Spleen (tissue), 7 donors: ENCODE measurements at regions not wholly inside any gene's neighbourhood (a gene's known extent, or its start where the extent isn't known, plus 50 kb on each side); places are given as distances from the start of the nearest gene placed in this dataset.

ENCODE experiments used
- CTCF ChIP-seq, 11 experiments: fragments of 200-600 bp in 7 of 11; fragments of 450-650 bp in 4 of 11; sonication (generic) in 4 of 11; IDR thresholded peaks in 8 of 11; conservative IDR thresholded peaks in 3 of 11; 1 replicate in 7 of 11; 2 replicates in 4 of 11; pipeline versions ENCODE4 v1.4.0 to v1.8.0; 2016 to 2021; ENCODE audit warnings: antibody characterized with exemption in 11 of 11, inconsistent platforms in 4 of 11, mild to moderate bottlenecking in 1 of 11
- POLR2A ChIP-seq, 3 donors: fragments of 450-650 bp; IDR thresholded peaks; one replicate each; pipeline ENCODE4 v1.5.1; 2017; ENCODE audit warnings: antibody characterized with exemption in 3 of 3, mild to moderate bottlenecking in 1 of 3
- POLR2AphosphoS5 ChIP-seq, 3 donors: sonication (generic); formaldehyde crosslinking; IDR thresholded peaks; one replicate each; pipeline ENCODE4 v1.5.1; 2017; ENCODE audit warnings: antibody characterized with exemption in 3 of 3
- donor health status: DM: no; HTN: no; CAD: no; lungs with moderate emphysema.
- donor health status: DM: no; HTN: no; CAD: no.
- donor health status: DM: no; HTN: no; CAD: no.

DNA sequence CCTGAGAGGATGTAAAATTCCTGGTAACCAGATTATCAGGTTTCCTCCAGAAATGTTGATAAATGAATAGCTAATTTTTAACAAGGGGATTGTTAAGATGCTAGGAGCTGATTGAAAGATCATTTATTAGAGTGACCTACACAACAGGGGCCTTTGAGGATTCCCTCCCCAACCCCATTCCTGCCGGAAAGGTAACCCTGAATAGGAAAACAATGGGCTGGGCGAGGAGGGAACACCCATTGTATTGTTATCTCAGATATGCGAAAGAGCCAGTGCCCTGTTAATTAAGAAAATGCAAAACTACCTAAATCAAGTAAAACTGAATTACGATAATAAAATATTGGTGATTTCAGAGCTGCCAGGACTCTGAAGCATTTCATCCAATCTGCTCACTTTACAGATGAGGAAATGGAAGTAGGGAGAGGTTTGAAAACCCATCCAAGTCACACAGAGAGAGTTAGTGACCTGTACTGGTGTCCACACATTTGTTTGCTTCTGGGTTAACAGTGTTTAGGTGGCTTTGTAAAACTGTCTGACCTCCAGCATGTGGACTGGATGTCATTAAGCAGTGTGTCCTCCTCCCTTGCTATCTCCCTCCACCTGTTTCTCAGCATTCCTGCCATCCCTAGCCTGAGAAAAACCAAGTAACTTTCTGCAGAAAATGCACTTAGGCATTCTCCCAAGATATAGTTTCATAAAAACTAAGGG is 214.8 kb downstream of the TTC6 start:
- no peak for TF ChIP-seq CTCF (IDR thresholded peaks at IDR 0.05 in 8 of 11, conservative IDR thresholded peaks at IDR 0.05 in 3 of 11)
- no peak for TF ChIP-seq POLR2A (IDR thresholded peaks at IDR 0.05)
- no peak for TF ChIP-seq POLR2AphosphoS5 (IDR thresholded peaks at IDR 0.05)
